ENCODE measurements at regions not wholly inside any gene's neighbourhood (a gene's known extent, or its start where the extent isn't known, plus 50 kb on each side); places are given as distances from the start of the nearest gene placed in this dataset.
"Not testable (repeated sequence)": the region's sequence is repeated elsewhere in the genome, so short reads cannot be mapped to it uniquely, and the experiment has no call there.

GRCh38 chr7:66556549-66557213 lies 72.0 kb upstream of the KCTD7 start:
- Histone ChIP-seq H3K4me3 (no peak overlapping the region), H3K9me3 (no peaks in the 10 kb centered on the region), H3K27me3 (replicated peaks; ENCODE audit: insufficient read depth) (no peaks in the 10 kb centered on the region), H3K36me3 (no peaks in the 10 kb centered on the region), H3K27ac (no peak overlapping the region), H3K4me1 (replicated peaks) (no peaks in the 10 kb centered on the region)
- no peak for DNase-seq (ENCODE audit: low spot score)
- 95% methylated on average over 54 of the region's 54 CpGs for WGBS
- TF ChIP-seq POLR2A (IDR thresholded peaks at IDR 0.05): no peak
- intact Hi-C loops (cut with DNase I): loop anchor here (10.0 kb wide), 2 partner anchors 98 to 438 kb away; partner anchors contain the start of genes SBDS and TYW1

GRCh38 chr7:66557214-66558200 lies 71.2 kb upstream of the KCTD7 start:
- intact Hi-C loops (cut with DNase I): loop anchor here (10.0 kb wide), 2 partner anchors 97 to 437 kb away; partner anchors contain the start of genes SBDS and TYW1
- peak; percentile 49 for DNase-seq (ENCODE audit: low spot score)
- Histone ChIP-seq H3K36me3 (no peaks in the 10 kb centered on the region), H3K9me3 (no peaks in the 10 kb centered on the region), H3K4me3 (no peak overlapping the region), H3K27ac (no peak overlapping the region), H3K4me1 (replicated peaks) (no peaks in the 10 kb centered on the region), H3K27me3 (replicated peaks; ENCODE audit: insufficient read depth) (no peaks in the 10 kb centered on the region)
- TF ChIP-seq POLR2AphosphoS5 (IDR thresholded peaks at IDR 0.05): peak; percentile 39
- TF ChIP-seq, protein P1, sequence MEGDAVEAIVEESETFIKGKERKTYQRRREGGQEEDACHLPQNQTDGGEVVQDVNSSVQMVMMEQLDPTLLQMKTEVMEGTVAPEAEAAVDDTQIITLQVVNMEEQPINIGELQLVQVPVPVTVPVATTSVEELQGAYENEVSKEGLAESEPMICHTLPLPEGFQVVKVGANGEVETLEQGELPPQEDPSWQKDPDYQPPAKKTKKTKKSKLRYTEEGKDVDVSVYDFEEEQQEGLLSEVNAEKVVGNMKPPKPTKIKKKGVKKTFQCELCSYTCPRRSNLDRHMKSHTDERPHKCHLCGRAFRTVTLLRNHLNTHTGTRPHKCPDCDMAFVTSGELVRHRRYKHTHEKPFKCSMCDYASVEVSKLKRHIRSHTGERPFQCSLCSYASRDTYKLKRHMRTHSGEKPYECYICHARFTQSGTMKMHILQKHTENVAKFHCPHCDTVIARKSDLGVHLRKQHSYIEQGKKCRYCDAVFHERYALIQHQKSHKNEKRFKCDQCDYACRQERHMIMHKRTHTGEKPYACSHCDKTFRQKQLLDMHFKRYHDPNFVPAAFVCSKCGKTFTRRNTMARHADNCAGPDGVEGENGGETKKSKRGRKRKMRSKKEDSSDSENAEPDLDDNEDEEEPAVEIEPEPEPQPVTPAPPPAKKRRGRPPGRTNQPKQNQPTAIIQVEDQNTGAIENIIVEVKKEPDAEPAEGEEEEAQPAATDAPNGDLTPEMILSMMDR (IDR thresholded peaks at IDR 0.05): peak; percentile 87 to 97 (median 92)
- no peak for TF ChIP-seq POLR2A (IDR thresholded peaks at IDR 0.05)
- 54% methylated on average over 38 of the region's 40 CpGs for WGBS

DNA sequence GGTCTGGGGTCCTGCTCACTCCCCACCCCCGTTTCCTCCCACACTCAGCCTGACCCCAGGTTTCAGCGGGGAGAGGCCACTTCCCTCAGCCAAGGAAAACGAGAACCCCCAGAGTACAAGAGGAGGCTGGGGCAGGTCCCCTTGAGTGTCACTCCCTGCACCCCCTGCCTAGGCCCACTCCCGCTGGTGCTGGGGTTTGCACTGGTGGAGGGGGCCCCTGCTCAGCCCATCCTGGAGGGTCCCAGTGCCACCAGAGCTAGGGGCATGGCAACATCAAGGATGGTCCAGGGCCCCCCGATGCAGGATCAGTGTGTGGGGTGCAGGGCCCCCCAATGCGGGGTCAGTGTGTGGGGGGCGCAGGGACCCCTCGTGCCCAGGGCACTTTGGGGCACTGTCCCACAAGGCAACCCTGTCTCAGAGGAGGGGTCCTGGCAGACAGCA lies 70.5 kb upstream of the KCTD7 start:
- H3K9me3 ChIP-seq: no peaks in the 10 kb centered on the region
- H3K4me1 ChIP-seq (replicated peaks): no peaks in the 10 kb centered on the region
- no peaks in the 10 kb centered on the region for H3K36me3 ChIP-seq
- no peak for TF ChIP-seq POLR2A (IDR thresholded peaks at IDR 0.05)
- 87% methylated on average over 8 of the region's 8 CpGs for WGBS
- no peaks in the 10 kb centered on the region for H3K27me3 ChIP-seq (replicated peaks; ENCODE audit: insufficient read depth)
- intact Hi-C loops (cut with DNase I): loop anchor here (10.0 kb wide), 2 partner anchors 97 to 437 kb away; partner anchors contain the start of genes SBDS and TYW1
- no peak overlapping the region for H3K27ac ChIP-seq
- DNase-seq (ENCODE audit: low spot score): no peak
- no peak overlapping the region for H3K4me3 ChIP-seq

DNA sequence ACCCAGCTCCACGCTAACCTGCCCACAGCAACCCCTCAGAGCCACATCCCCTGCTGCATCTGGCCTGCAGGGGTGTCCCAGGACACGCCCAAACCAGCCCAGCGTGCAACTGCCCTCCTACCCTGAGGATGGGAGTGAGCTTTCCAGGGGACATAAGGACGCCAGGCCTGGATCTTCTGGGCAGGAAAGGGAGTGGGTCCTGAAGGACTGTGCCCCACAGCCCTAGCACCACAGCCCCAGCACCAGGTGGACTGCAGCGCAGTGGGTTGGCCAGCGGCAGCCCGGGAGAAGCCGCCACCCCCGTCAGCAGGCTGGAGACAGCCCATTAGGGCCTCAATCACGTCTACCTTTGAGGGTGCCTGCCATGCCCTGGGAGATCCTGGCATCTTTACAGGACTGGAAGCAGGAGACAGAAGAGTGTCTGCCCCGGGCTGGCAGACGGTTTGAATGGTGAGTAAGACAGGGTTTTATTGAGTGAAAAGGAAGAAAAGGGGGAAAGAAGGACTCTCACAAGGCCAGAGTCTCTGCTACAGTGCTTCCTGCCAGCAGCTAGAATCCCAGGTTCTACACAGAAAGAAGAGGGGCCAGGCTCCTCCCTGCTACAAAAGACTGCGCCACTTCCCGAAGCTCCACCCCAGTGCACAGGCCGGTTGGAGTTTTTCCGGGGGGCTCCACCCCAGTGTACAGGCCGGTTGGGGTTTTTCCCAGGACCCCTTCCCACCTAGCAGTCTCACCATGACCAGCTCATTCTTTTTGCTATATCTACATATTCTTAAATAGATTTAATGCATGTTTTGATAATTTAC lies 69.8 kb upstream of the KCTD7 start:
- H3K9me3 ChIP-seq: no peaks in the 10 kb centered on the region
- WGBS: 61% methylated on average over 15 of the region's 17 CpGs
- no peak overlapping the region for H3K4me3 ChIP-seq
- H3K27ac ChIP-seq: no peak overlapping the region
- no peak for TF ChIP-seq POLR2A (IDR thresholded peaks at IDR 0.05)
- TF ChIP-seq POLR2AphosphoS5 (IDR thresholded peaks at IDR 0.05): no peak
- TF ChIP-seq, protein P1 (IDR thresholded peaks at IDR 0.05): no peak
- DNase-seq (ENCODE audit: low spot score): no peak
- H3K36me3 ChIP-seq: no peaks in the 10 kb centered on the region
- intact Hi-C loops (cut with DNase I): loop anchor here (10.0 kb wide), 2 partner anchors 96 to 436 kb away; partner anchors contain the start of genes SBDS and TYW1
- no peaks in the 10 kb centered on the region for H3K4me1 ChIP-seq (replicated peaks)
- no peaks in the 10 kb centered on the region for H3K27me3 ChIP-seq (replicated peaks; ENCODE audit: insufficient read depth)

DNA sequence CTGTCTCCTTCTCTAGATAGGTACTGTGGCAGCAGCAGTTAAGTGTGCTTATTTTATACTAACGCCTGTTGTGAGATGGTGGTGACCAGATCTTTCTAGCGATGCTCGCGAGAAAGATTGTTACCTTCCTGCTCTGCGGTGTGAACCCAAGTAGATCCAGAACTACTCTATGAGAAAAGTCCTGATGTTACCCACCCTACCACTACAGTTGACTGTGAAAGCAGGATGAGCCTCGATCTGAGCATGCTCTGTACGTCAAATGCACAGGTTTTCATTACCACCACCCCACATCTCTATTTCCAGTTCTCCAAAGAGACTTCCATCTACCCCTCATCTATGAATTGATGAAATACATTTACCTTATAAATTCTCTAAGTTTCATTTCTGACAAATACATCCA lies 64.6 kb upstream of the KCTD7 start:
- H3K27me3 ChIP-seq (replicated peaks; ENCODE audit: insufficient read depth): no peaks in the 10 kb centered on the region
- no peak overlapping the region for H3K4me3 ChIP-seq
- 95% methylated on average over 7 of the region's 7 CpGs for WGBS
- TF ChIP-seq, protein P1 (IDR thresholded peaks at IDR 0.05): no peak
- TF ChIP-seq POLR2AphosphoS5 (IDR thresholded peaks at IDR 0.05) (no peak), POLR2A (IDR thresholded peaks at IDR 0.05) (no peak)
- no peak overlapping the region for H3K27ac ChIP-seq
- no peaks in the 10 kb centered on the region for H3K9me3 ChIP-seq
- intact Hi-C loops (cut with DNase I): no loop called here
- H3K4me1 ChIP-seq (replicated peaks): no peaks in the 10 kb centered on the region
- no peak for DNase-seq (ENCODE audit: low spot score)
- no peaks in the 10 kb centered on the region for H3K36me3 ChIP-seq

- DNase-seq (ENCODE audit: low spot score); H3K36me3 ChIP-seq; H3K27me3 ChIP-seq (replicated peaks; ENCODE audit: insufficient read depth); intact Hi-C loops (cut with DNase I); H3K27ac ChIP-seq; H3K4me1 ChIP-seq (replicated peaks); H3K4me3 ChIP-seq; H3K9me3 ChIP-seq: not testable (repeated sequence)
- 49% methylated on average over 1 of the region's 1 CpG for WGBS
Measured at GRCh38 chr7:66570179-66570578, 58.5 kb upstream of the KCTD7 start.
